ENCODE measurements at regions not wholly inside any gene's neighbourhood (a gene's known extent, or its start where the extent isn't known, plus 50 kb on each side); places are given as distances from the start of the nearest gene placed in this dataset.

GRCh38 chr18:56270671-56271250, 367.6 kb downstream of the TXNL1 start:
- no peak for DNase-seq

GRCh38 chr18:56269958-56270357, 368.4 kb downstream of the TXNL1 start:
- no peak for DNase-seq

- no peak for DNase-seq
Observed at GRCh38 chr18:56268952-56269351, 369.4 kb downstream of the TXNL1 start.

GRCh38 chr18:56267334-56267733, 371.1 kb downstream of the TXNL1 start:
- DNase-seq, result no peak

- no peak for DNase-seq
Observed at GRCh38 chr18:56258178-56258577, 380.2 kb downstream of the TXNL1 start.

- DNase-seq, result no peak
Observed at GRCh38 chr18:56257205-56257604, 381.2 kb downstream of the TXNL1 start.

GRCh38 chr18:56256659-56257058, 381.7 kb downstream of the TXNL1 start:
- DNase-seq, result no peak

- DNase-seq, result no peak
Observed at GRCh38 chr18:56255381-56255780, 383.0 kb downstream of the TXNL1 start.

- no peak for DNase-seq
Observed at GRCh38 chr18:56252456-56252855, 385.9 kb downstream of the TXNL1 start.

- DNase-seq, result no peak
Observed at GRCh38 chr18:56248610-56249235, 389.7 kb downstream of the TXNL1 start.

- no peak for DNase-seq
Observed at GRCh38 chr18:56246916-56247315, 391.5 kb downstream of the TXNL1 start.

- DNase-seq, result no peak
Observed at GRCh38 chr18:56245866-56246580, 392.4 kb downstream of the TXNL1 start.

GRCh38 chr18:56240405-56240804, 398.0 kb downstream of the TXNL1 start:
- no peak for DNase-seq

- DNase-seq, result no peak
Observed at GRCh38 chr18:56238576-56238975, 399.8 kb downstream of the TXNL1 start.

- DNase-seq, result no peak
Observed at GRCh38 chr18:56235481-56236013, 402.8 kb downstream of the TXNL1 start.

GRCh38 chr18:56235071-56235470, 403.3 kb downstream of the TXNL1 start:
- DNase-seq, result no peak

- no peak for DNase-seq
Observed at GRCh38 chr18:56233595-56233994, 404.8 kb downstream of the TXNL1 start.

GRCh38 chr18:56226025-56226424, 412.4 kb downstream of the TXNL1 start:
- no peak for DNase-seq

- DNase-seq, result no peak
Observed at GRCh38 chr18:56224669-56225561, 413.5 kb downstream of the TXNL1 start.

- DNase-seq, result no peak
Observed at GRCh38 chr18:56221195-56222065, 417.0 kb downstream of the TXNL1 start.

GRCh38 chr18:56217406-56217805, 421.0 kb downstream of the TXNL1 start:
- DNase-seq, result no peak

GRCh38 chr18:56214706-56215105, 423.7 kb downstream of the TXNL1 start:
- DNase-seq, result no peak
